IMR-90 (cell line): ENCODE measurements at regions not wholly inside any gene's neighbourhood (a gene's known extent, or its start where the extent isn't known, plus 50 kb on each side); places are given as distances from the start of the nearest gene placed in this dataset.

Experiments
- ATAC-seq: fragments of 200-7000 bp; cut with Tn5 transposase; 2 replicates; pipeline ENCODE4 v1.9.1; 2020; ENCODE audit warnings: low read depth, mild to moderate bottlenecking, moderate library complexity
- BruUV-seq: library from RNA; stranded (reverse); fragments of 400-500 nt; replicated peaks from 2 replicates; lab custom pipeline; 2021; lab: Mats Ljungman, UMichigan
- CTCF ChIA-PET: fragments of 300-600 bp; formaldehyde crosslinking; extraction: SDS; loops from one replicate; lab custom pipeline; 2021; ENCODE audit warnings: antibody characterized with exemption; lab: Yijun Ruan, JAX
- POLR2A ChIA-PET: fragments of 300-600 bp; sonication (Branson Sonifier 250); formaldehyde crosslinking; loops from one replicate; lab custom pipeline; 2022; ENCODE audit warnings: antibody characterized with exemption; ENCODE audit not compliant: unreplicated experiment; lab: Charles Lee
- DNase-seq: peaks from one replicate; pipeline ENCODE4 v3.0.0; 2013
- H2AFZ ChIP-seq: replicated peaks from 2 replicates; pipeline ENCODE3; 2013; ENCODE audit warnings: low read length, mild to moderate bottlenecking; ENCODE audit not compliant: poor library complexity
- H2AK5ac ChIP-seq: 2 replicates; pipeline ENCODE4 v1.6.1; 2013; ENCODE audit warnings: low read depth, low read length, inconsistent platforms
- H2AK9ac ChIP-seq: replicated peaks from 2 replicates; pipeline ENCODE3; 2013; ENCODE audit warnings: mild to moderate bottlenecking, low read depth, low read length, moderate library complexity; ENCODE audit not compliant: poor library complexity
- H2BK120ac ChIP-seq: 2 replicates; pipeline ENCODE4 v1.6.1; 2013; ENCODE audit warnings: low read depth, low read length, inconsistent platforms
- H2BK15ac ChIP-seq: 3 replicates; pipeline ENCODE4 v1.6.1; 2013; ENCODE audit warnings: low read depth, low read length, inconsistent platforms
- H2BK20ac ChIP-seq: 2 replicates; pipeline ENCODE4 v1.6.1; 2013; ENCODE audit warnings: low read depth, mild to moderate bottlenecking, inconsistent platforms, low read length, moderate library complexity
- H2BK5ac ChIP-seq: 2 replicates; pipeline ENCODE4 v1.6.1; 2013; ENCODE audit warnings: mild to moderate bottlenecking, low read depth, low read length, inconsistent platforms; ENCODE audit not compliant: poor library complexity, severe bottlenecking
- H3K14ac ChIP-seq: replicated peaks from 2 replicates; pipeline ENCODE4 v1.6.1; 2013; ENCODE audit warnings: low read depth, low read length, inconsistent platforms
- H3K18ac ChIP-seq: 2 replicates; pipeline ENCODE4 v1.6.1; 2013; ENCODE audit warnings: low read depth, low read length, control low read depth
- H3K23ac ChIP-seq: 2 replicates; pipeline ENCODE4 v1.6.1; 2013; ENCODE audit warnings: low read depth, low read length, inconsistent platforms
- H3K27ac ChIP-seq: 2 replicates; pipeline ENCODE4 v1.5.1; 2013; ENCODE audit warnings: mild to moderate bottlenecking, control low read depth, low read length; ENCODE audit not compliant: insufficient read depth
- H3K27me3 ChIP-seq: 2 replicates; pipeline ENCODE4 v1.6.1; 2013; ENCODE audit warnings: low read length; ENCODE audit not compliant: control insufficient read depth, insufficient read depth
- H3K36me3 ChIP-seq: 2 replicates; pipeline ENCODE4 v1.6.1; 2013; ENCODE audit warnings: low read length, mixed read lengths; ENCODE audit not compliant: control insufficient read depth, insufficient read depth
- H3K4ac ChIP-seq: 2 replicates; pipeline ENCODE4 v1.6.1; 2013; ENCODE audit warnings: low read depth, low read length, inconsistent platforms
- H3K4me1 ChIP-seq: 2 replicates; pipeline ENCODE4 v1.6.1; 2013; ENCODE audit warnings: low read length, mixed read lengths; ENCODE audit not compliant: control insufficient read depth, insufficient read depth
- H3K4me2 ChIP-seq: 2 replicates; pipeline ENCODE4 v1.6.1; 2013; ENCODE audit warnings: low read depth, mild to moderate bottlenecking, control low read depth, low read length, moderate library complexity
- H3K4me3 ChIP-seq: 2 replicates; pipeline ENCODE4 v1.5.1; 2013; ENCODE audit warnings: low read depth, mild to moderate bottlenecking, control low read depth, low read length, moderate library complexity; ENCODE audit not compliant: insufficient read depth
- H3K56ac ChIP-seq: 2 replicates; pipeline ENCODE4 v1.6.1; 2013; ENCODE audit warnings: low read length, inconsistent platforms; ENCODE audit not compliant: insufficient read depth; ENCODE audit errors: extremely low read depth
- H3K79me1 ChIP-seq, 2 experiments: 2 replicates each; pipeline ENCODE4 v1.6.1; 2013; ENCODE audit warnings: low read length in 2 of 2, inconsistent platforms in 1 of 2, low read depth in 1 of 2
- H3K9ac ChIP-seq: 2 replicates; pipeline ENCODE4 v1.6.1; 2013; ENCODE audit warnings: low read depth, low read length, control low read depth
- H3K9me1 ChIP-seq: 2 replicates; pipeline ENCODE4 v1.6.1; 2013; ENCODE audit warnings: low read length, inconsistent platforms; ENCODE audit not compliant: insufficient read depth
- H3K9me3 ChIP-seq: 2 replicates; pipeline ENCODE4 v1.6.1; 2013; ENCODE audit warnings: low read length; ENCODE audit not compliant: control insufficient read depth, insufficient read depth
- H4K20me1 ChIP-seq: 2 replicates; pipeline ENCODE4 v1.6.1; 2013; ENCODE audit warnings: low read length, inconsistent platforms; ENCODE audit not compliant: insufficient read depth
- H4K5ac ChIP-seq: 2 replicates; pipeline ENCODE4 v1.6.1; 2013; ENCODE audit warnings: mild to moderate bottlenecking, low read depth, low read length, control low read depth
- H4K8ac ChIP-seq, 2 experiments: 2 replicates each; pipeline ENCODE4 v1.6.1; 2013; ENCODE audit warnings: low read depth in 2 of 2, low read length in 2 of 2, control low read depth in 1 of 2, inconsistent platforms in 1 of 2
- H4K91ac ChIP-seq: 2 replicates; pipeline ENCODE4 v1.6.1; 2013; ENCODE audit warnings: low read depth, low read length, inconsistent platforms; ENCODE audit not compliant: insufficient read depth
- POLR2A ChIP-seq: IDR thresholded peaks from 2 replicates; pipeline ENCODE4 v1.6.1; 2012; ENCODE audit warnings: mild to moderate bottlenecking, low read depth, low read length
- RFX5 ChIP-seq: IDR thresholded peaks from 2 replicates; pipeline ENCODE4 v1.8.0; 2012; ENCODE audit warnings: low read depth, mild to moderate bottlenecking, low read length, moderate library complexity
- WGBS, 2 experiments: methylation state at CpG; one replicate each; pipeline versions ENCODE4 v1.1.5 to v1.1.7; 2013; ENCODE audit warnings: missing lambda C conversion rate in 2 of 2; ENCODE audit not compliant: insufficient read length in 1 of 2; ENCODE audit errors: extremely low coverage in 2 of 2; 5-methylcytosine and 5-hydroxymethylcytosine counted together
- dilution Hi-C: fragments of 300-500 bp; cut with HindIII; formaldehyde crosslinking; loops from one replicate; pipeline ENCODE4 v1.14.3; 2018; ENCODE audit warnings: low sequenced_read_pairs; ENCODE audit not compliant: unreplicated experiment
- in situ Hi-C: fragments of 300-500 bp; cut with MboI; formaldehyde crosslinking; loops from 3 replicates; pipeline ENCODE4 v1.14.3; 2019; ENCODE audit warnings: low sequenced_read_pairs, inconsistent platforms, mixed read lengths
- intact Hi-C: fragments of 100-400 bp; cut with micrococcal nuclease; formaldehyde crosslinking; loops from 2 replicates; pipeline ENCODE4 v1.10.0; 2022

- ChIA-PET CTCF (no interaction called here), POLR2A (no interaction called here)
- H2AFZ ChIP-seq: no peak overlapping the region
- dilution Hi-C loops: no loop called here
- H3K18ac ChIP-seq: no peak overlapping the region
- H3K14ac ChIP-seq: no peak overlapping the region
- TF ChIP-seq POLR2A (no peak), RFX5 (no peak)
- in situ Hi-C loops: no loop called here
- no peak overlapping the region for H2BK120ac ChIP-seq
- no peak overlapping the region for H3K27ac ChIP-seq
- no peak for ATAC-seq
- H2BK20ac ChIP-seq: no peak overlapping the region
- H3K9me3 ChIP-seq: no peaks in the 10 kb centered on the region
- peaks cover 7% of the 10 kb centered on the region for H3K27me3 ChIP-seq
- no peak overlapping the region for H2AK9ac ChIP-seq
- H4K8ac ChIP-seq: no peak overlapping the region
- no peak overlapping the region for H3K23ac ChIP-seq
- peaks cover 6% of the 10 kb centered on the region for H3K4me1 ChIP-seq
- no peak overlapping the region for H4K5ac ChIP-seq
- no peak overlapping the region for H2BK5ac ChIP-seq
- no CpG with 5 or more reads among the region's 2 CpGs for WGBS, 2 experiments
- H2BK15ac ChIP-seq: no peak overlapping the region
- no peak overlapping the region for H3K56ac ChIP-seq
- no peak overlapping the region for H2AK5ac ChIP-seq
- no peak for DNase-seq
- intact Hi-C loops: no loop called here
- H3K4me2 ChIP-seq: no peak overlapping the region
- H4K91ac ChIP-seq: no peak overlapping the region
- no peaks in the 10 kb centered on the region for H3K79me1 ChIP-seq
- H3K36me3 ChIP-seq: no peaks in the 10 kb centered on the region
- no TSS peak for BruUV-seq
- no peak overlapping the region for H3K4ac ChIP-seq
- no peaks in the 10 kb centered on the region; the same call in 1 of the 2 replicates for H3K9me1 ChIP-seq
- H3K4me3 ChIP-seq: no peak overlapping the region
- H4K20me1 ChIP-seq: no peaks in the 10 kb centered on the region
- H3K9ac ChIP-seq: no peak overlapping the region
These were observed 104.8 kb downstream of the SREK1 start for GRCh38 chr5:66248874-66249273.
